Hematopoietic multipotent progenitor cell treated with erythropoietin and hydrocortisone succinate and interleukin-3 and kit ligand, for 6 days (in vitro differentiated cells): ENCODE measurements at regions not wholly inside any gene's neighbourhood (a gene's known extent, or its start where the extent isn't known, plus 50 kb on each side); places are given as distances from the start of the nearest gene placed in this dataset.
"Not testable (repeated sequence)": the region's sequence is repeated elsewhere in the genome, so short reads cannot be mapped to it uniquely, and the experiment has no call there.

Experiments
- DNase-seq: peaks from one replicate; pipeline ENCODE4 v3.0.0-alpha.2; 2015

DNA sequence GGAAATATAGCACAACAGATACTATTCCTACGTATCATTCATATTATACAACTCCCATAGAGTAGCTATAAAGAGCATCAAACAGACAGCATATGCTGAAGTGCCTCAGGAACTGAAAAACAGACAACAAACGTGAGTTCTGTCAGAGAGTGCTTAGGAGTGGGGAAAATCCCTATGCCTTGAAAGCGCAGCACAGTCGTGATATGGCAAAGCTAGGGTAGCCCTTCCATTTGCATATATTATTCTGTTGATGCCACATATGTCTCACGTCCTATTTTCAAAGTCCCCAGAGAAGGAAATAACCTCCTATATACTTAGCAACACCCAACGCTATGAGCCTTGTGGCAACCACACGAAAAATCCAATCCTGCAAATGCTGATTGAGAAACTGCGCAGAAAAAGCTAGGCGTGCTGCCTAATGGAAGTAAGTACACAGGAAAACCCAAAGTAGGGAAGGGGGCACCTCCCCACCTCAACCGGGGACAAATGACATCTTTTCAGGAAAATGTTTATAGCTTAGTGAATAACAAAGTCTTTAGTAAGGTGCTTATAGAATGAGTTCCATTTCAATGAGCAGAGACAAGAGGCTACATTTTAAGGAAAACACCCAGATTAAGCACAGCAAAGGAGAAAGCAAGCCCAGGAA lies 105.1 kb downstream of the MED10 start:
- no peak for DNase-seq

DNA sequence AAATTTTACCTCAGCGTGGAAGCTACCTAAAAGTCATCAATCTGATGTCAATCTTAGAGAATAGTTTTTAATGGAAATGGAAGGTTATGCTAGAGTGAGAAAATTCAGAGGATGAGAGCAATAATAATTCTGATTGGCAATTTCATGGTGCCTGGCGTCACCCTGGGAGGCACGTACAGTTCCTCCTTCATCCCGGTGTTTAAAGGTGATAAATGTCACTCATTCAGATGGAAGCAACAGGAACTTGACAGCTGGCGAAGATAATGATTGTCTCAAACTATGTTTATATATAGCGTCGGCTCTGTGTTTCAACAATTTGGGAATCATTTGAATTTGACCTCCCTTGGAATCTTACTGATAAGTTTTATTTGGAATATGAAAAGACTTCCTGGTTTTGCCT lies 108.4 kb downstream of the MED10 start:
- no peak for DNase-seq

DNA sequence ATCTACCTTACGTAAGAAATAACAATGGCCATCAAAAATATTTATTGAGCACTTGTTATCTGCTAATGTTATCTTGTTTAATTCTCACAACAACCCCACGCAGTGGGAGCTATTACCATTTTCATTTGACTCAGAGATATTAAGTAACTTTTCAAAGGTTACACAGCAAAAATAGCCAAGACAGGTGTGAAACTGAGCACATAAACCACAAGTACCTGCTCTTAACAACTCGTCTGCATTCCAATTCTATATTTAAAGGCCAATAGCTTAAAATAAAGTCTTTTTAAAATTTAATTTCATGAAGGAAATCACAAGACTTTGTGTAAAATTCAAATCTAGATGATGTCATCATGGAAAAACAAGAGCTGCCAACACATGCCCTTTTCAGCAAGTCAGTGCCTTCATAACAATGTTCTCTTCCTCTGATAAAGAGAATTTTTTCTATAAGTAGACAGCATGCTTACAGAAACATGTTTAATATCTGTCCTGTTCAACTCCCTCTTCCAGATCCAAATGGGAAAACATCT lies 111.6 kb downstream of the MED10 start:
- no peak for DNase-seq

DNA sequence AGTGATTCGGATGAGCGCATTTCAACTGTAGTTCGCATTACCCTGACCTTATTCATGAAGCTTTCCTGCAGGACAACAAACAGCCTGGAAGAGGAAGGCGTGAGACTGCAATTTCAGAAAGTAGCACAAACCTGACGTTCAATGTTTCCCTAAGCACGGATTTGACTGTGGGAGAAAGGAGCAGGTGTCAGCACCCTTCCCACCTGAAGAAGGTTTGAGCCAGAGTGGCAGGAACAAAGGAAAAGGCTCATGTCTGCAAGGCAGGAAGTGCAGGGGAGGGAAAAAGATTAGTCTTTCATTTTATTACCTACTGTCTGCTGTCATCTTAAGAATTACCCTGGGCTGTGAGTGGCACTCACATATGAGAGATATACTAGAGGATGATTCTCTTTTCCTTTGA lies 114.0 kb downstream of the MED10 start:
- no peak for DNase-seq

DNA sequence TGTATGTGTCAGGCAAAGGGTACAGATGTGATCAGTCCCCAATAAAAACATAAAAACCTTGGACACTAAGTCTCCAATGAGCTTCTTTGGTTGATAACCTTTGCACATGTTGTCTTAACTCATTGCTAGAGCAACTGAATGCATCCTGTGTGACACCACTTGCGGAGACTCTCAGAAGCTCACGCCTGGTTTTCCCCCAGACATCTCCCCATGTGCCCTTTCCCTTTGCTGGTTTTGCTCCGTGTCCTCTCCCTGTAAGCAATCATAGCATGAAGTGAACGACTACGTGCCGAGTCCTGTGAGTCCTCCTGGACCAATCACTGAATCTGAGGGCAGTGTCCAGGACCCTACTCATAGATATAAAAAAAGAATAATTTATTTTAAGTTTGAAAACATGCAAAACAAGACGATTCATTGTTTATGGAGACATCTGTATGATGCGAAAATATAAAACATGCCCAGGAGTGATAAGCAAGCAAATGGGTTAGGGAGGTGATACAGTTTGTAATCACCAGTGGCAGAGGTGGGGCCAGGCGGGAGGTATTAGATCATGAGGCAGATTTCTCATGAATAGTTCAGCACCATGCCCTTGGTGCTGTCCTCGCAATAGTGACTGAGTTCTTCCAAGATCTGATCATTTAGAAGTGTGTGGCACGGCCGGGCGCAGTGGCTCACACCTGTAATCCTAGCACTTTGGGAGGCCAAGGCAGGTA lies 115.5 kb downstream of the MED10 start:
- no peak for DNase-seq

DNA sequence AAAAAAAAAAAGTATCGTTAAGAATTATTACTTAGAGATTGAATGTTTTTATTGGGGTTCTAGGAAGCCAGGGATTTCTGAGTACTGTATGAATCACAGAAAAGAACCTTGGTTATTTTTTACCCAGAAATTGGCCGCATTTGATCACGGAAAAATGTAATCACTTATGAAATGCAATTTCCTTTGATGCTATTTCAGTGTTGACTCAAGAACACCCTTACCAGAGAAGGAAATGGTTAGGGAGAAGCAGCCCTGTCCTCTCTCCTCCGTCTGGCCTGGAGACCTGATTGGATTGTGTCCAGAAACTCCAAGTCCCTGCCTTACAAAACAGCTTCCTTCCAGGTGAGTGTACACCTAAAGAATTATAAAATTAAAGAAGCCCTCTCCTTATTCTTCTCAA lies 116.7 kb downstream of the MED10 start:
- no peak for DNase-seq

DNA sequence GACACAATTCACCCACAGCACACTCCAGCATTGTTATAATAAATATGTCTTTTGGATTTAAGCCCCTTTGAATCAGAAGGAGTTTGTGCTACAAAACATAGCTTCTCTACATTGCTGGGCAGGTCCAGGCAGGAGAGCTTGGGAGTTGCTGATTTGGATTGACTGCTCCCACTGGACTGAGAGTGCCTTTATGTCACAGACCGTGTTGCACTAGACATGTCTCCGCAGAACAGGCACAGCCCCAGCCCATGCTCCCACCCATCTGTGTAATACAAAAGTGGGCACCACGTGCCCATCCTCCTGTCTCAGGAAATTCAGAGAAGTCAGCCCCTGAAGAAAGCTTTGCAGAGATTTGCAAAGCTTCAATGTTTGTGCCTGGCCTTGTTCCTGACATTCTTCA lies 117.1 kb downstream of the MED10 start:
- DNase-seq = no peak

DNA sequence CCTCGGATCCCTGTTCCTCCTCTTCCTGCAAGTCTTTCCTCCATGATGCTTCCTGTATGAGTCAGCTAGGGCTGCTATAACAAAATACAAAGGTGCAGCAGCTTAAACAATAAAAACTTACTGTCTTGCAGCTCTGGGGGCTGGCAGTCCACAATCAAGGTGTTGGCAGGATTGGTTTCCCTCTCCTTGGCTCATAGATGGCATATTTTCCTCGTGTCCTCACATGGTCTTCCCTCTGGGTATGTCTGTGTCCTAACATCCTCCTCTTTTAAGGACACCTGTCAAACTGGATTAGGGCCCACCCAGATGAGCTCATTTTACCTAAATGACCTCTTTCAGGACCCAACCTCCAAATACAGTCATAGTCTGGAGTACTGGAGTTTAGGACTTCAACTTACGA lies 117.5 kb downstream of the MED10 start:
- DNase-seq = no peak

DNA sequence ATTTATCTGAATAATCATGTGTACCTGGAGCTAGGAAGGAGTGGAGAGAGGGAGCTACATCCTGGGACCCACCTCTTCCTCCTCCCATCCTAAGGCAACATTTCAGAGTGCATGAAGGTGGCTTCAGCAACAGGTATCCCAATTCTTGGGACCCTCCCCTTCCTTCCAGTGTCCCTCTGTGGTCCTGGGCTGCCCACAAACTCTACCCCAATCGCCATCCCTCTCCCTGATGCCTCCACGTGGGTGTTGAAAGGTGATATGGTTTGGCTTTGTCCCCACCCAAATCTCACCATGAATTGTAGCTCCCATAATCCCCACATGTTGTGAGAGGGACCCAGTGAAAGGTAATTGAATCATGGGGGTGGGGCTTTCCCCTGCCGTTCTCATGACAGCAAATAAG lies 121.4 kb downstream of the MED10 start:
- DNase-seq = no peak

DNA sequence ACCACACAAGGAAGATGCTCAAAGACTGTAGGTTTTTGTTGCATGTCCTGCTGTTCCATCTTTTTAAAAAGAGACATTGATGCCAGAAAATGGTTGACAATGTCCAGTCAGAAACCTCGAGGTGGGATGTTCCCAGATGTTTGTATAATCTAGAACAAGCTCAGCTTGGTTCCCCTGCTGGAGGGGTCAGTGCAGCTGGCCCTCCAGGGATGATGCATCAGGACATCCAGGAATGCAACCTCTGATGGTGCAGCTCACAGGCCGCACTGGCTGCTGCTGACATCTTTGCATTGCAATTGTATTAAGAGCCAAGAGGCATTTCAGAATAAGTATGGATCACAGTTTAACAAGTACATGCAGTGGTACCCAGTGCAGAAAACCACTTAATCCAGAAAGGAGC lies 122.4 kb downstream of the MED10 start:
- no peak for DNase-seq

DNA sequence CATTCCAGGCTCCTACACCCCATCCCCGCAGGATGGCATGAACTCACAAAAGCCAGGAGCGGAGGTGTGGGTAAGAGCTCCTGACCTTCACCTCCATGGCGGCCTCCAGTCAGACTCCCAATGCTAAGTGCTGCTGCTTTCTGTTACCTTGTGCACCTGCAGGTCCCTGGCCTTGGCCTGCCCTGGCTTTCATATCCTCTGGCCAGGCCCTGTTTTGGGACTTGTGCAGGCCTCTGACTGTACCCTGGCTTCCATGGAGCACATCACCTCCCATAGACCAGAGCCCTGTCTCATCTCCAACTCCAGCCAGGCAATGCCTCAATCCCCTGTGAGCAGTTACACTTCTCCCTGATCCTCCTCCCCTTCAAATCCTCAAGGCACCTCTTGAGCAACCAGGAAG lies 124.5 kb downstream of the MED10 start:
- DNase-seq = no peak

DNA sequence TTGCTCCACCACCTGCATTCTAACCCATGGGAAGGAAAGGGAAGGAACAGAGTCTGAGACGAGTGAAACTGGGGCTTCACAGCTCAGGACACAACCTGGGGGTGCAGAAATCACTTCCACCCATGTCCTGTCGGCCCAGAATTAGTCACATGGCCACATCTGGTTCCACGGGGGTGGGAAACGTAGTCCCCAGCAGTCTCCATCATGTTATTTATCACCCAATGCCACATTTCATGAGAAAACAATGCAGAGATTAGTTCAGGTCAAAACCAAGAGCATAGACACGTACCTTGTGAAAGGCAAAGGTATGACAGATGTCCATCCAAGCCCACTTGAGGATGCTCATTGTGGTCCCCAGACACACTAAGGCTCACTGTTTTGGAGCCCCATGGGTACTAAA lies 125.1 kb downstream of the MED10 start:
- DNase-seq = no peak

DNA sequence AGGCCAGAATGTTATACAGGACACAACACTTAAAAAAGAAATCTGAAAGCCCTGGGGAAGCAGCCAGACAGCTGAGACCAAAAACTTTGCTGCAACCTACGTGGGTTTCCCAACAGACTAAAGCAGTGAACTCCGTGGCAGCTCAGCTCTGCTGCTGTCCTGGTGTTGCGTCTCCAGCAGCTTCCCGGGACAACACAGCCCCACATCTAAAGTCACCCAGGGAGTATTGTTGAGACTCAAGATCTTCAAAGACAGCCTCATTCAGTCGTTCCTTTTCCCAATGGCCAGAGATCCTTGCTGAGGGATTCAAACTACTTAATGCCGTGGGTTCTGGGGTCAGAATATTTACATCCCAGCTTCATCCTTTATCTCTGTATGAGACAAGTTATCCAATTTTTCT lies 125.8 kb downstream of the MED10 start:
- DNase-seq = no peak

DNA sequence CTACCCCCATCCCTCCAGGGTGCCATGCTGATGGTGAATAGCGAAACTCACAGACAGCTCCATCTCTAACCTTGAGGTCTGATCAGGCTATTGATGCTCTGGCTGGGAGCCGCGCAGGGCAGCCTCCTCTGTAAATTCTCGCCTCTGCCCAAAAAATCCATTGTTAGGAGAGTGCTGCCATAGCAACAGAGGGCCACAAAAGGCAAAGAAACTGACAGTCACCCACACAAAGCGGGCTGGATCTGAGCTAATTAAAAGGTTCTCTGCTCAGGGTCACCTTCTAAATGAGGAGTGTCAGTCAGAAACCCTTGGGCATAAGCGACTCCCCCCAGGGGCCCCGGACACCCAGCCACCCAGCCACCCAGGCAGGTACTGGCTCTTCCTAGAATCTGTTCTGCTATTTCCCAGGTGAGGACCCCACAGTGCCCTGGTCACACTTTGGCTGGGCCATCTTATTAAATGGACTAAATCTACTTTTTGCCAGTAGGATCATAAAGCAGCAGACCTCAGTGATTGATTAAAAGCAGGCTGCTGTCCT lies 126.7 kb downstream of the MED10 start:
- no peak for DNase-seq

DNA sequence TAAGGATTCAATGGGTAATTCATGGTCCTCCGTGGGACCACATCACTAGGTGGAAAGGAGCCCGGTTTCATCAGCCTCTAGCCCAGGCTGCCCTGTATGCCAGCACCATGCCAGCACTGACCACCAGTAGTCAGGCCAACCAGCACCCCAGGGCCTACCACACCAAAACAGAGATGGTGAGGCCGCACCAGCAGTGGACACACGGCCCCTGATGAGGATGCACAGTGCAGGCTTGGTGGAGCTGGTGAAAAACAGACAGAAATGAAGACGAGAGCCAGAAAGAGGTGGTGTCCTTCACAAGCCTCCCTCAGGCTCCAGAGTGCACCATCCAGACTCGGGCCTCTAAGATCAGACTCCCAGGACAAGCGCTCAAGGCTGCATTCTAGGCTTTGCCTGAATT lies 128.2 kb downstream of the MED10 start:
- DNase-seq = no peak

DNA sequence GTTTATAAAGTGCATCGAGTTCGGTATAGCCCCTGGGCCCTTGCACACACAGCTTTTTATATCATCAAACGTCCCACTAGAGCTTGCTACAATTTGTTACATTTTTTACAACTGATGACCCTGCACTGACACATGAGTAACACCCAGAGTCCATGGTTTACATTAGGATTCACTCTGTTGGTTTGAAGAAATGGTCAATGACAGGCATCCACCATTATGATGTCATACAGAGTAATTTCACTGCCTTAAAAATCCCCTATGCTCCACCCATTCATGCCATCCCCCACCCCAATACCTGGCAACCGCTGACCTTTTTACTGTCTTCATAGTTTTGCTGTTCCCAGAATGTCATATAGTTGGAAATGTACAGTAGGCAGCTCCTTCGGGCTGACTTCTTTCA lies 130.2 kb downstream of the MED10 start:
- DNase-seq = no peak

DNA sequence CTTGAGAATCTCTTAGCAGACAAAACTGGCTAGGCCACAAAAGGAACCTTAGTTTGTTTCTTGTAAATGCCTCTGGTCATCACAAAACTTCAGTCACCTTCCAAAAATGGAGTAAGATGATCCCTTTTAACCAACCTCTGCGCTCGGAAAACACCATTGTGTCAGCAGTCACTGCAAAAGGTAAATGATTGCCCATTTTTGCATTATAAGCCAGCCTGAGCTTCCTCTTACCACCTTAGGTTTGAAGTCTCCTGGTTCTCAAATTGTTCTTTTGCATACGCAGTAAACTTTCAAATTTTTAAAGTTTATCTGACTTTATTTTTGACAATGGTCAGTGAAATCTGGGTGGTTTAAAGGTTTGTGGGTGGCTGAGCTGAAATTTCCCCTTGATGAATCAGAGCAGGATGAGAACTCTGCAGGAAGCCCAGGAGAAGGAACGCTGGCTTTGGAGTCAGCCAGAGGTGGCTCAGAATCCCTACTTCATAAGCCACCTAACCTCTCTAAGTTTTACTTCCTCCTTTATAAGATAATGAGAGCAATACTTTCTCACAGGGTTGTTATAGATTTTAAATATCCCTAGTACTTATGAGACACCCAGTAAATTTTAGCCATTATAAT lies 131.4 kb downstream of the MED10 start:
- DNase-seq = no peak

DNA sequence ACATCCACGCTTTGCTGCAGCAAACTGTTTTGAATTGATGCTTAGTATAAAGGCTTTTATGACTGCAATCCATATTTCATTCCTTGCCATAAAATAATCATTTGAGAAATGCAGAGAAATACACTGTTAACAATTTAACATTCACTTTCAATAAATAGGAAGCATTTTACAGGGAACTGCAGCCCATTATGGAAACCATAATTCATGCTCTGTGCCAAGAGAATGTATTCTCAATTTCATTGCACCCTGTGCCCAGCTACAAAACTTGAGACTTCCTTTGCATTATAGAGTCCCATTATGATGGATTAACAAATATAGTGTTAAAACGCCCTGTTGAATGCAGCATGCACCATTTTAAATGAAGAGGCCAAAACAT lies 134.0 kb downstream of the MED10 start:
- DNase-seq = no peak

DNA sequence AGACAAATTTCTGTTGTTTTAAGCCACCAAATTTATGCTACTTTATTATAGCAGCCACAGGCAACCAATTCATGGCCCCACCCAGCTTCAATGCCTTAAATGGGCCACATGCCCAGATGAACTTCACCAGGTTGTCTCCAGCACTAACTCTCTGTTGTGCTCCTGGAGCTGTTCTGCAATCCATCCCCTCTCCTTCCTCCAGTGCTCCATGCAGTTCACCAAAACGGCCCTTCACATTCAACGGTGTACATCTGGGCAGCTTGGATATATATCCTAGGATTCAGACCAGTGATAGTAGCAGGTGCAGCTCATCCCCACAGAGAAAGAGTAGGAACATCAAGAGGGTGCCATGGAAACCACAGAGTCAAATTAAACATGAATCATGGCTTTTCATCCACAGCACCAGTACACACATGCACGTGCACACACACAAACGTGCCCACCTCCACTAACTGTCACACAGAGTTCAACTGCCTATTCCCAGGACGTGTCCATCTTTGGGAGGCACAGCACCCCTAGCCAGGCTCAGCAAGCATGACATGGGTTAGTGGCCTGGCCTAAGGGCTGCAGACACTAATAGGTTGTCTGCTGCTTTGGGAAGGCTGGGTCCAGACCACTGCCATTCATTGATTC lies 134.5 kb downstream of the MED10 start:
- no peak for DNase-seq

DNA sequence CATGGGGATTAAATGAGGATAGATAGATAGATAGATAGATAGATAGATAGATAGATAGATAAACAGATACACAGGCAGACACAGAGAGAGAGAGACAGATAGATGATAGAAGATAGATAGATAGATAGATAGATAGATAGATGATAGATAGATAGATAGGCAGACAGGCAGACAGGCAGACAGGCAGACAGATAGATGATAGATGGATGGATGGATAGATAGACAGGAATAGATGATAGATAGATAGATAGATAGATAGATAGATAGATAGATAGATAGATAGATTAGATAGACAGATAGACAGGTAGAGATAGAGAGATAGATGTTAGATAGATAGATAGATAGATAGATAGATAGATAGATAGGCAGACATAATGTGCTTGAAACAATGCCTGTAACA lies 137.3 kb downstream of the MED10 start:
- DNase-seq = not testable (repeated sequence)

DNA sequence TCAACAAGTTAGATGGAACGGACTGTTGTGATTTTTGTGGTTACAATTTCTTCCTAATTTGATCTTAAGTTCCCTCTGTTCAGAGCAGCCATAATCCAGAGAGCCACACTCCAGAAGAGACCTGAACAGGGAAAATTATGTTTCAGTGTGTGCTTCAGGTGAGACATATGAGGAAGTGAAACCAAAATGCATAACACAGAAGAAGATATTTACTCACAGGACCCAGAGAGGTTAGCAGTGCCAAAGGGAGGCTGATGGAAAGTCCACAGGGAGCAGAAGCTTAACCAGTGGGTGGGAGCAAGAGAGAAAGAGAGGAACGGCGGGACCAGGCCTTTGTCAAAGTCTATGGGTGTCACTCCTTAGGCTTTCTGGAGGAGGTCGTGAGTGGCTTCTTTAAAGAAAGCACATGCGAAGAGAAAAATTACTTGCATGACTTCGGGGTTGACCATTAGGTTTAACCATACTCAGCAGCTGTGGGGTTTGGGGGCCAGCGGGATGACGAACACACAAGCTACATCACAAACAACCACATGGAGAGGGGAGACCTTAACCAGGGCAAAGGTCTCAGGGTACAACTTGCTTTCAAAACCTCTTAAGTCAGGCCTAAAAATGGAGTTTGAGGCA lies 141.4 kb downstream of the MED10 start:
- no peak for DNase-seq

DNA sequence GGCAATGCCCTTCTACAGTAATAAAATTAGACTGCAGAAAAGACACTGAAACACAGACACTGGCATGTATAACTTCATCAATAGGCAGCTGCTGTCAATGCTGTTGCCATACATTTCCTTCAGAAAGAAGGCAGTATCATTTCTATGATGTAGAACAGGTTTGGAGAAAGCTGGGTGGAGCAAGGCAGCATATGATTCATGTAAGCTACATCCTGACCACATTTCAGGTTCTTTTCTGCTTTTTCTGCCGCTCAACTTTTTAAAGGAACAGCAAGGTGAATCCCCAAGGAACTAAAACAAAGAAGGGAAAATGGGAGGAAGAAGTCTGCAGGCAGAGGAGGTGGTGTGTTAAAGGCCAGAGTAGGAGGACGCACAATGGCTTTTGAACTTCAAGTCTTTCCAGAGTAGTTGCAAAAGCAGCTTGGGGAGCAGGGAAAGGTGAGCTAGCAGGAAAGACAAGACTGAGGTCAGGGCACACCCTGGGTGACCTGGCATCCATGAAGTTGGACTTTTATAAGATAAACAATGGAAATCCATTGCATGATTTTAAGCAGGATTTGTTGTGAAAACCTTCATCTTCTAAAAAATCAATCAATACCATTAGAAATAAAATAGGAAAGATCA lies 142.1 kb downstream of the MED10 start:
- no peak for DNase-seq

DNA sequence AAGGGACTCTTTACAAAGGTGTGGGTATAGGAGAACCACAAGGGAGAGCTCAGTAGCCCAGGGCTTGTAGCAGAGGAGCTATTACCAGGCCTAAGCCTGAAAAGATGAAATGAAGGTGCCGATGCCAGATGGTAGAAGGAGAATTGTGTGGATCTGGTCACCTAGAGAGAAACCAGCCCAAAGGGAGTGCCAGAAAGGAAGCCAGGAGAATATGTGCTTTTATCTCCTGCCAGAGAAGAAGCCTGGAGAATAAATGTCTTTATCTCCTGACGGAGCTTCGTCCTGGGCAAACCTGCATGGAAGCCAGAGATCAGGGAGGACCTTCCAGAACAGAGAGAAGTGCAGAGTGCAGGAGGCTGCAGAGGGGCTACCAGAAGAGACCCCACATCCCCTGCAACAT lies 142.6 kb downstream of the MED10 start:
- DNase-seq = no peak
